Fibroblast of villous mesenchyme (primary cell): ENCODE measurements at regions not wholly inside any gene's neighbourhood (a gene's known extent, or its start where the extent isn't known, plus 50 kb on each side); places are given as distances from the start of the nearest gene placed in this dataset.

Experiments
- DNase-seq: peaks from one replicate; pipeline ENCODE4 v3.0.0-alpha.2; 2010; ENCODE audit warnings: low read depth
- H3K4me3 ChIP-seq: 2 replicates; pipeline ENCODE4 v1.5.1; 2011; ENCODE audit warnings: low read depth, mild to moderate bottlenecking, low read length
- CTCF ChIP-seq: IDR thresholded peaks from 2 replicates; pipeline ENCODE4 v1.5.1; 2012; ENCODE audit warnings: low read depth, mild to moderate bottlenecking, low read length; ENCODE audit not compliant: insufficient read depth

GRCh38 chr12:75592638-75593335, 81.4 kb upstream of the KRR1 start:
- no peak for DNase-seq
- TF ChIP-seq CTCF, result no peak
- H3K4me3 ChIP-seq, result no peak overlapping the region

DNA sequence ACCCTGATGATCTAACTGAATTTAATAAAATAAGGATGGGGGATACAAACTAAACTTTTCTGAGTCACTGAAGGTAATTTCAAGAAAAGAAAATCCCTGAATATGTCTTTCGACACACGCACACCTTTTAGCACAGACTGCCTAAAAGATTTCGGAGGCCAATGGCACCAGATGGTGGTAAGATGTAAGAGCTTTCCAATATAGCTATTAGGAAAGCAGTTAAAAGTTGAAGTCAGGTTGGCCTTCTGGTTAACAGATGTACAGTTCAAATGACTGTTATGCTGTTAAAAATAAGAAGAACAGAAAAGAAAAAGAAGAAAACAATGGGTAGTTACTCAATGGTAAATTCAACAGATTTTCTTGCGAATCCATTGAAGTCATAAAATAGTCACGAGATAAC, 80.7 kb upstream of the KRR1 start:
- DNase-seq, result peak; percentile 26
- no peak for TF ChIP-seq CTCF
- no peak overlapping the region for H3K4me3 ChIP-seq

- TF ChIP-seq CTCF, result no peak
- no peak overlapping the region for H3K4me3 ChIP-seq
- DNase-seq, result peak; percentile 60
Observed at GRCh38 chr12:75591628-75592027, 80.2 kb upstream of the KRR1 start.

DNA sequence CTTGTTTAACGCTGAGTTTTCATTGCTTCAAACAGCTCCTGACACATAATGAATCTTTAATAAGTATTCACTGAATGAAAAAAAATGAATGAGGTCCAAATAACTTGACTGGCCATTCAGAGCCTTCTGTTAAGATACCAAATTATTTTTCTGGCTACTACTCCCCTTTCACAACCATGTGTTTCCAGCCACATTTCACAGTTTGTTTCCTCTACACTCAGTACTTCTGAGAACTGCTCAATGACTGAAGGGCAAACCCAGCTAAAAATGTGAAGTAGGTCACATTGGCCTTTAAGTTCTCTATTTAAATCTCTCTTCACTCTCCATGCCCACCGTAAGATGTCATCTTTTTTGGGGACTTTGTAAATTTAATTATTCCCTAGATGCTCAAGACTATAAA, 78.4 kb upstream of the KRR1 start:
- TF ChIP-seq CTCF, result no peak
- DNase-seq, result no peak
- H3K4me3 ChIP-seq, result no peak overlapping the region

- TF ChIP-seq CTCF, result no peak
- H3K4me3 ChIP-seq, result no peak overlapping the region
- DNase-seq, result no peak
Observed at GRCh38 chr12:75587340-75588106, 76.1 kb upstream of the KRR1 start.

DNA sequence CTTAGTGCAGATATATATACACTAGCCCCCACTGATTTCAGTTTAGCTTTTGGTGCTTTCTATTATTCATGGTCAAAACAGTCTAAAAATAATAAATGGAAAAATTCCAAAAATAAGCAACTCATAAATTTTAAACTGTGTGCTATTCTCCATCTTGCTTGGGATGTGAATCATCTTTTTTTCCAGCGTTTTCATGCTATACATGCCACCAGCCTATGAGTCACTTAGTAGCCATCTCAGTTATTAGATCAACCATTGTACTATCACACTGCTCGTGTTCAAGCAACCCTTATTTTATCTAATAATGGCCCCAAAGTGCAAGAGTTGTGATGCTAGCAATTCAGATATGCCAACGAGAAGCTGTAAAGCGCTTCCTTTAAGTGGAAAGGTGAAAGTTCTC, 73.9 kb upstream of the KRR1 start:
- H3K4me3 ChIP-seq, result no peak overlapping the region
- TF ChIP-seq CTCF, result no peak
- peak; percentile 53 for DNase-seq
